ENCODE measurements at regions not wholly inside any gene's neighbourhood (a gene's known extent, or its start where the extent isn't known, plus 50 kb on each side); places are given as distances from the start of the nearest gene placed in this dataset.

DNA sequence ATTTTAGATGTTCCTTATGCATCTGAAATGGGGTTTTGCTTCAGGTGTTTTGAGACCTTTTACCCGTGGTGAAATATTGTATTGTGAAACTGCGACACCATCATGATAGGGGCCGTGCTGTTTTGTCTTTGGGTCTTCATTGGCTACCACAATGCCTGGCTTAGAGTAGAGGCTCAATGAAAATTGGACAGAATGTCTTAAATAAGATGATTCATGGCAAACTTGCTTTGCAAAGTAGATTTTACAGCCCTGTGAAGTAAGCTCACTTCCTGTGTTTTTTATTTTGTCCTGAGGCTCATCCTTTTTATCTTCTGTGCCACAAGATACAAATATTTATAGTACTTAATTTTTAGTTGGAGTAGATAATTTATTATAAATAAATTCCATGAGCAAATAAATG is 111.3 kb upstream of the FRMD6 start:
- TF ChIP-seq, protein P1, sequence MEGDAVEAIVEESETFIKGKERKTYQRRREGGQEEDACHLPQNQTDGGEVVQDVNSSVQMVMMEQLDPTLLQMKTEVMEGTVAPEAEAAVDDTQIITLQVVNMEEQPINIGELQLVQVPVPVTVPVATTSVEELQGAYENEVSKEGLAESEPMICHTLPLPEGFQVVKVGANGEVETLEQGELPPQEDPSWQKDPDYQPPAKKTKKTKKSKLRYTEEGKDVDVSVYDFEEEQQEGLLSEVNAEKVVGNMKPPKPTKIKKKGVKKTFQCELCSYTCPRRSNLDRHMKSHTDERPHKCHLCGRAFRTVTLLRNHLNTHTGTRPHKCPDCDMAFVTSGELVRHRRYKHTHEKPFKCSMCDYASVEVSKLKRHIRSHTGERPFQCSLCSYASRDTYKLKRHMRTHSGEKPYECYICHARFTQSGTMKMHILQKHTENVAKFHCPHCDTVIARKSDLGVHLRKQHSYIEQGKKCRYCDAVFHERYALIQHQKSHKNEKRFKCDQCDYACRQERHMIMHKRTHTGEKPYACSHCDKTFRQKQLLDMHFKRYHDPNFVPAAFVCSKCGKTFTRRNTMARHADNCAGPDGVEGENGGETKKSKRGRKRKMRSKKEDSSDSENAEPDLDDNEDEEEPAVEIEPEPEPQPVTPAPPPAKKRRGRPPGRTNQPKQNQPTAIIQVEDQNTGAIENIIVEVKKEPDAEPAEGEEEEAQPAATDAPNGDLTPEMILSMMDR (IDR thresholded peaks at IDR 0.05; ENCODE audit: poor library complexity, severe bottlenecking) = no peak
- TF ChIP-seq POLR2AphosphoS5 (IDR thresholded peaks at IDR 0.05) = no peak
- no peak for TF ChIP-seq EP300 (conservative IDR thresholded peaks at IDR 0.05; ENCODE audit: poor library complexity, severe bottlenecking)
